GM23338 (cell line): ENCODE measurements at regions not wholly inside any gene's neighbourhood (a gene's known extent, or its start where the extent isn't known, plus 50 kb on each side); places are given as distances from the start of the nearest gene placed in this dataset.

Experiments
- ATAC-seq: fragments of 200-7000 bp; cut with Tn5 transposase; 3 replicates; pipeline ENCODE4 v1.9.1; 2020
- DNase-seq: peaks from one replicate; pipeline ENCODE4 v3.0.0-alpha.2; 2015; ENCODE audit warnings: low spot score
- H2AFZ ChIP-seq: fragments of 200-600 bp; sonication (generic); 2 replicates; pipeline ENCODE4 v1.8.0; 2016; ENCODE audit warnings: antibody characterized with exemption, mild to moderate bottlenecking, moderate library complexity
- H3F3A ChIP-seq: fragments of 200-600 bp; sonication (generic); replicated peaks from 2 replicates; pipeline ENCODE4 v1.8.0; 2017; ENCODE audit warnings: antibody characterized with exemption, mixed run types, low read depth
- H3K27ac ChIP-seq: fragments of 200-600 bp; sonication (generic); 2 replicates; pipeline ENCODE4 v1.6.1; 2016; ENCODE audit warnings: low read depth
- H3K27me3 ChIP-seq: fragments of 200-600 bp; sonication (generic); 2 replicates; pipeline ENCODE4 v1.8.0; 2016; ENCODE audit warnings: mild to moderate bottlenecking, mixed run types, moderate library complexity; ENCODE audit not compliant: insufficient read depth
- H3K36me3 ChIP-seq: fragments of 200-600 bp; sonication (generic); 2 replicates; pipeline ENCODE4 v1.8.0; 2016; ENCODE audit warnings: mild to moderate bottlenecking; ENCODE audit not compliant: insufficient read depth
- H3K4me1 ChIP-seq: fragments of 200-600 bp; sonication (generic); 2 replicates; pipeline ENCODE4 v1.8.0; 2016; ENCODE audit warnings: mild to moderate bottlenecking, moderate library complexity; ENCODE audit not compliant: insufficient read depth
- H3K4me2 ChIP-seq: fragments of 200-600 bp; sonication (generic); 2 replicates; pipeline ENCODE4 v1.7.1; 2017; ENCODE audit warnings: mixed run types
- H3K4me3 ChIP-seq: fragments of 200-600 bp; sonication (generic); 2 replicates; pipeline ENCODE4 v1.6.1; 2016; ENCODE audit warnings: mixed run types
- H3K79me2 ChIP-seq: fragments of 200-600 bp; sonication (generic); replicated peaks from 2 replicates; pipeline ENCODE4 v1.8.0; 2017; ENCODE audit warnings: mild to moderate bottlenecking; ENCODE audit not compliant: insufficient read depth
- H3K9me2 ChIP-seq: fragments of 200-600 bp; sonication (generic); 2 replicates; pipeline ENCODE4 v1.8.0; 2017; ENCODE audit not compliant: insufficient read depth
- H4K20me1 ChIP-seq: fragments of 200-600 bp; sonication (generic); replicated peaks from 2 replicates; pipeline ENCODE4 v1.8.0; 2017; ENCODE audit warnings: mild to moderate bottlenecking; ENCODE audit not compliant: insufficient read depth
- H3K27ac Mint-ChIP-seq: 2 replicates; pipeline ENCODE4 v1.8.0; 2020; ENCODE audit warnings: inconsistent platforms, mild to moderate bottlenecking, moderate library complexity, mixed read lengths
- H3K27me3 Mint-ChIP-seq: 3 replicates; pipeline ENCODE4 v1.8.0; 2022; ENCODE audit warnings: low read depth, mild to moderate bottlenecking, moderate library complexity, mixed read lengths, inconsistent platforms; ENCODE audit not compliant: insufficient read depth, poor library complexity
- H3K36me3 Mint-ChIP-seq: 3 replicates; pipeline ENCODE4 v1.8.0; 2021; ENCODE audit warnings: low read depth, mild to moderate bottlenecking, inconsistent platforms, moderate library complexity, mixed read lengths
- H3K4me1 Mint-ChIP-seq: 3 replicates; pipeline ENCODE4 v1.8.0; 2020; ENCODE audit warnings: mild to moderate bottlenecking, inconsistent platforms, mixed read lengths
- H3K4me3 Mint-ChIP-seq: 3 replicates; pipeline ENCODE4 v1.8.0; 2021; ENCODE audit warnings: moderate library complexity, mild to moderate bottlenecking, inconsistent platforms, mixed read lengths
- H3K9me3 Mint-ChIP-seq: 3 replicates; pipeline ENCODE4 v1.8.0; 2020; ENCODE audit warnings: moderate library complexity, mild to moderate bottlenecking, inconsistent platforms, mixed read lengths
- CREB1 ChIP-seq: fragments of 250-450 bp; sonication (Bioruptor Pico); IDR thresholded peaks from 2 replicates; pipeline ENCODE4 v1.5.0; 2020; ENCODE audit warnings: low read depth, mild to moderate bottlenecking, moderate library complexity
- CTCF ChIP-seq, 2 experiments: fragments of 200-600 bp in 1 of 2; sonication (generic) in 1 of 2; conservative IDR thresholded peaks; 2 replicates each; pipeline versions ENCODE4 v1.5.1 to v1.6.1; 2016 to 2017; ENCODE audit warnings: antibody characterized with exemption in 2 of 2, low read depth in 2 of 2, mild to moderate bottlenecking in 2 of 2, moderate library complexity in 1 of 2
- EZH2 ChIP-seq: fragments of 200-600 bp; sonication (generic); IDR thresholded peaks from one replicate; pipeline ENCODE4 v1.8.0; 2017; ENCODE audit warnings: antibody characterized with exemption, mild to moderate bottlenecking, low read depth; ENCODE audit not compliant: unreplicated experiment
- EZH2phosphoT487 ChIP-seq: fragments of 200-600 bp; sonication (generic); IDR thresholded peaks from one replicate; pipeline ENCODE4 v1.8.1; 2018; ENCODE audit warnings: antibody characterized with exemption; ENCODE audit not compliant: unreplicated experiment
- JUNB ChIP-seq: IDR thresholded peaks from one replicate; pipeline ENCODE4 v1.6.1; 2016; ENCODE audit warnings: antibody characterized with exemption; ENCODE audit not compliant: unreplicated experiment
- NANOG ChIP-seq: IDR thresholded peaks from 2 replicates; pipeline ENCODE4 v1.6.1; 2016; ENCODE audit warnings: antibody characterized with exemption, borderline replicate concordance
- STAT1 ChIP-seq: IDR thresholded peaks from one replicate; pipeline ENCODE4 v1.6.1; 2016; ENCODE audit warnings: antibody characterized with exemption; ENCODE audit not compliant: unreplicated experiment
- ZNF114 ChIP-seq: fragments of 250-450 bp; sonication (Bioruptor Pico); IDR thresholded peaks from 2 replicates; pipeline ENCODE4 v1.5.0; 2020; ENCODE audit warnings: mild to moderate bottlenecking, moderate library complexity
- ZNF331 ChIP-seq: fragments of 250-450 bp; sonication (Bioruptor Pico); IDR thresholded peaks from 2 replicates; pipeline ENCODE4 v1.5.0; 2020; ENCODE audit warnings: low read depth, mild to moderate bottlenecking, moderate library complexity
- TF ChIP-seq, protein P1 (sequence below): IDR thresholded peaks from one replicate; pipeline ENCODE4 v1.6.1; 2018; ENCODE audit warnings: antibody characterized with exemption; ENCODE audit not compliant: unreplicated experiment

DNA sequence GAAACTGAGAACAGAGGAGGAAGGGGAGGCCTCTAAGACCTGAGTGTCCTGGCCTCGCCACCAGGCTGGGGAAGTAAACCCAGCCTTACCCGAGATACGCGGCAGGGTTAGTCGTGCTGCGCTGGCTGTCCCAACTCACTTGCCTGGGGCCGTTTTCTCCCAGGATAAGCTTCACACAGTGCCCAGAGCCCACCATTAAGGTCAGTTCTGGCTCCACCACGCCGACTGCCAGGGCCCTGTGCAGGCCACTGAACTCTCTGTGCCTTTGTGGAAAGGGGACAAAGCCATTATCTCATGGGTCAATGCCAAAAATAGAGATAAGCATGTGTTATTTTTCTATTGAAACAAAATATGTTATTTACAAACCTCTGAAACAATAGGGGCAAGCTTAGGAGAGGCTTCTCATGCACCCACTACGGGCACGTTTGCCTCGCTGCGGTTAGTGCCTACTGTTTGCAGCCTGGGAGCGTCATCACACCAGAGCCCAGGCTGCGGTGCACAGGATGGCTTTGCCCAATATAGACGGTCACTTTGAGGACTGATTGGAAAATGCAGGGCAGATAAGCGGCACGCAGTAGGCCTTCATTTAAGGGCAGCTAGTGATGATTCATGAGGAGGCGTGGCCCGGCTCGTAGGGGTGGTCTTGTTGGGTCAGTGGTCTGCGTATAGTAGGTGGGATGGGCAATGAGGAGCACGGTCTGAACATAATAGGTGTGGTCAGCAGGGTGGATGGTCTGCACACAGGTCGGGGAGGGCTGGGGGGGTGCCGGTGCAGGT, 242.1 kb downstream of the GLI2 start (continued):
- TF ChIP-seq CTCF (conservative IDR thresholded peaks at IDR 0.05; ENCODE audit: low read depth in 2 of 2) (no peak), STAT1 (no peak), EZH2 (no peak), NANOG (no peak), JUNB (no peak), ZNF331 (CRISPR knock-in tag) (no peak), EZH2phosphoT487 (no peak), ZNF114 (CRISPR knock-in tag) (no peak)

- ATAC-seq, result no peak
- no peaks in the 10 kb centered on the region for H3F3A ChIP-seq
- TF ChIP-seq CREB1 (CRISPR knock-in tag), result no peak
- TF ChIP-seq ZNF331 (CRISPR knock-in tag), result no peak
- TF ChIP-seq, protein P1, sequence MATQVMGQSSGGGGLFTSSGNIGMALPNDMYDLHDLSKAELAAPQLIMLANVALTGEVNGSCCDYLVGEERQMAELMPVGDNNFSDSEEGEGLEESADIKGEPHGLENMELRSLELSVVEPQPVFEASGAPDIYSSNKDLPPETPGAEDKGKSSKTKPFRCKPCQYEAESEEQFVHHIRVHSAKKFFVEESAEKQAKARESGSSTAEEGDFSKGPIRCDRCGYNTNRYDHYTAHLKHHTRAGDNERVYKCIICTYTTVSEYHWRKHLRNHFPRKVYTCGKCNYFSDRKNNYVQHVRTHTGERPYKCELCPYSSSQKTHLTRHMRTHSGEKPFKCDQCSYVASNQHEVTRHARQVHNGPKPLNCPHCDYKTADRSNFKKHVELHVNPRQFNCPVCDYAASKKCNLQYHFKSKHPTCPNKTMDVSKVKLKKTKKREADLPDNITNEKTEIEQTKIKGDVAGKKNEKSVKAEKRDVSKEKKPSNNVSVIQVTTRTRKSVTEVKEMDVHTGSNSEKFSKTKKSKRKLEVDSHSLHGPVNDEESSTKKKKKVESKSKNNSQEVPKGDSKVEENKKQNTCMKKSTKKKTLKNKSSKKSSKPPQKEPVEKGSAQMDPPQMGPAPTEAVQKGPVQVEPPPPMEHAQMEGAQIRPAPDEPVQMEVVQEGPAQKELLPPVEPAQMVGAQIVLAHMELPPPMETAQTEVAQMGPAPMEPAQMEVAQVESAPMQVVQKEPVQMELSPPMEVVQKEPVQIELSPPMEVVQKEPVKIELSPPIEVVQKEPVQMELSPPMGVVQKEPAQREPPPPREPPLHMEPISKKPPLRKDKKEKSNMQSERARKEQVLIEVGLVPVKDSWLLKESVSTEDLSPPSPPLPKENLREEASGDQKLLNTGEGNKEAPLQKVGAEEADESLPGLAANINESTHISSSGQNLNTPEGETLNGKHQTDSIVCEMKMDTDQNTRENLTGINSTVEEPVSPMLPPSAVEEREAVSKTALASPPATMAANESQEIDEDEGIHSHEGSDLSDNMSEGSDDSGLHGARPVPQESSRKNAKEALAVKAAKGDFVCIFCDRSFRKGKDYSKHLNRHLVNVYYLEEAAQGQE, result no peak
- TF ChIP-seq JUNB, result no peak
- no peak for TF ChIP-seq EZH2
- no peak for TF ChIP-seq EZH2phosphoT487
- TF ChIP-seq NANOG, result no peak
- no peak for TF ChIP-seq CTCF (conservative IDR thresholded peaks at IDR 0.05; ENCODE audit: low read depth in 2 of 2)
Measured at GRCh38 chr2:120978359-120979050, 242.8 kb downstream of the GLI2 start.

More at GRCh38 chr2:120978359-120979050, 242.8 kb downstream of the GLI2 start:
- H3K4me1 ChIP-seq, result peaks cover 8% of the 10 kb centered on the region
- H3K4me2 ChIP-seq, result no peak overlapping the region
- peaks cover 10% of the 10 kb centered on the region for H3K27me3 Mint-ChIP-seq
- H3K9me3 Mint-ChIP-seq, result no peaks in the 10 kb centered on the region
- peaks cover 11% of the 10 kb centered on the region for H3K4me1 Mint-ChIP-seq
- H3K27me3 ChIP-seq, result no peaks in the 10 kb centered on the region
- H3K27ac ChIP-seq, result no peak overlapping the region
- DNase-seq, result no peak
- H3K4me3 ChIP-seq, result no peak overlapping the region
- H3K36me3 Mint-ChIP-seq, result peaks cover 63% of the 10 kb centered on the region
- no peaks in the 10 kb centered on the region for H3K79me2 ChIP-seq
- H3K9me2 ChIP-seq, result no peaks in the 10 kb centered on the region
- H3K27ac Mint-ChIP-seq, result no peak overlapping the region
- H3K4me3 Mint-ChIP-seq, result no peak overlapping the region
- H2AFZ ChIP-seq, result no peak overlapping the region
- H4K20me1 ChIP-seq, result peaks cover 14% of the 10 kb centered on the region
- peaks cover 12% of the 10 kb centered on the region for H3K36me3 ChIP-seq
